Mesothelial cell of epicardium (in vitro differentiated cells): ENCODE measurements at regions not wholly inside any gene's neighbourhood (a gene's known extent, or its start where the extent isn't known, plus 50 kb on each side); places are given as distances from the start of the nearest gene placed in this dataset.

Experiments
- DNase-seq, 2 experiments: peaks; one replicate each; pipeline ENCODE4 v3.0.0; 2021; ENCODE audit warnings: low spot score in 2 of 2; ENCODE audit not compliant: unreplicated experiment in 2 of 2
- H3K27ac Mint-ChIP-seq: 2 replicates; pipeline ENCODE4 v1.8.0; 2021; ENCODE audit warnings: mixed read lengths
- H3K27me3 Mint-ChIP-seq: 2 replicates; pipeline ENCODE4 v1.8.0; 2021; ENCODE audit warnings: low read depth, mixed read lengths
- H3K36me3 Mint-ChIP-seq: 2 replicates; pipeline ENCODE4 v1.8.0; 2021; ENCODE audit warnings: mixed read lengths
- H3K4me1 Mint-ChIP-seq: 2 replicates; pipeline ENCODE4 v1.8.0; 2021; ENCODE audit warnings: mixed read lengths
- H3K4me3 Mint-ChIP-seq: 2 replicates; pipeline ENCODE4 v1.8.0; 2021; ENCODE audit warnings: mild to moderate bottlenecking, moderate library complexity, mixed read lengths
- H3K9me3 Mint-ChIP-seq: 2 replicates; pipeline ENCODE4 v1.8.0; 2021; ENCODE audit warnings: mixed read lengths
- CTCF ChIP-seq: fragments of 200-600 bp; sonication (generic); IDR thresholded peaks from one replicate; pipeline ENCODE4 v1.5.0; 2021; ENCODE audit warnings: antibody characterized with exemption; ENCODE audit not compliant: unreplicated experiment

- H3K4me3 Mint-ChIP-seq, result no peak overlapping the region
- H3K36me3 Mint-ChIP-seq, result no peaks in the 10 kb centered on the region
- H3K27ac Mint-ChIP-seq, result no peak overlapping the region
These were observed 389.4 kb upstream of the RBMS3 start for GRCh38 chr3:28891485-28891884.

GRCh38 chr3:28900301-28900700, 380.6 kb upstream of the RBMS3 start:
- Mint-ChIP-seq H3K27ac (no peak overlapping the region), H3K4me3 (no peak overlapping the region), H3K27me3 (no peaks in the 10 kb centered on the region), H3K9me3 (peaks cover 22% of the 10 kb centered on the region), H3K4me1 (no peaks in the 10 kb centered on the region), H3K36me3 (no peaks in the 10 kb centered on the region)
- no peak for DNase-seq
- no peak for TF ChIP-seq CTCF

More at GRCh38 chr3:28891485-28891884, 389.4 kb upstream of the RBMS3 start:
- Mint-ChIP-seq H3K9me3 (peaks cover 7% of the 10 kb centered on the region), H3K4me1 (no peaks in the 10 kb centered on the region), H3K27me3 (no peaks in the 10 kb centered on the region)
- TF ChIP-seq CTCF, result no peak
- no peak for DNase-seq

- Mint-ChIP-seq H3K27me3 (no peaks in the 10 kb centered on the region), H3K4me1 (no peaks in the 10 kb centered on the region), H3K4me3 (no peak overlapping the region), H3K9me3 (peaks cover 22% of the 10 kb centered on the region), H3K36me3 (no peaks in the 10 kb centered on the region), H3K27ac (no peak overlapping the region)
- TF ChIP-seq CTCF, result no peak
- DNase-seq, result no peak
These were observed 379.9 kb upstream of the RBMS3 start for GRCh38 chr3:28901018-28901417.

GRCh38 chr3:28903171-28903601, 377.7 kb upstream of the RBMS3 start:
- no peak for DNase-seq

GRCh38 chr3:28905798-28906197, 375.1 kb upstream of the RBMS3 start:
- H3K9me3 Mint-ChIP-seq, result peaks cover 12% of the 10 kb centered on the region
- no peaks in the 10 kb centered on the region for H3K4me1 Mint-ChIP-seq
- no peaks in the 10 kb centered on the region for H3K27me3 Mint-ChIP-seq
- H3K36me3 Mint-ChIP-seq, result no peaks in the 10 kb centered on the region
- TF ChIP-seq CTCF, result no peak
- DNase-seq, result no peak
- no peak overlapping the region for H3K27ac Mint-ChIP-seq
- no peak overlapping the region for H3K4me3 Mint-ChIP-seq

More at GRCh38 chr3:28903171-28903601, 377.7 kb upstream of the RBMS3 start:
- no peaks in the 10 kb centered on the region for H3K4me1 Mint-ChIP-seq
- no peaks in the 10 kb centered on the region for H3K27me3 Mint-ChIP-seq
- H3K27ac Mint-ChIP-seq, result no peak overlapping the region
- peaks cover 17% of the 10 kb centered on the region for H3K9me3 Mint-ChIP-seq
- TF ChIP-seq CTCF, result no peak
- no peaks in the 10 kb centered on the region for H3K36me3 Mint-ChIP-seq
- no peak overlapping the region for H3K4me3 Mint-ChIP-seq

GRCh38 chr3:28906561-28907310, 374.1 kb upstream of the RBMS3 start:
- Mint-ChIP-seq H3K36me3 (no peaks in the 10 kb centered on the region), H3K4me1 (peaks cover 3% of the 10 kb centered on the region), H3K27me3 (no peaks in the 10 kb centered on the region), H3K27ac (no peak overlapping the region), H3K9me3 (peaks cover 12% of the 10 kb centered on the region), H3K4me3 (no peak overlapping the region)
- DNase-seq, result no peak
- TF ChIP-seq CTCF, result no peak
